WTC11 (cell line): ENCODE measurements at regions not wholly inside any gene's neighbourhood (a gene's known extent, or its start where the extent isn't known, plus 50 kb on each side); places are given as distances from the start of the nearest gene placed in this dataset.

Experiments
- ATAC-seq: fragments of 200-7000 bp; cut with Tn5 transposase; 2 replicates; pipeline ENCODE4 v1.10.0; 2021; ENCODE audit warnings: mild to moderate bottlenecking, moderate library complexity
- CTCF ChIA-PET: fragments of 300-600 bp; sonication (Branson Sonifier 250); formaldehyde crosslinking; loops from one replicate; lab custom pipeline; 2021; ENCODE audit warnings: antibody characterized with exemption; lab: Charles Lee
- POLR2A ChIA-PET: fragments of 350-600 bp; sonication (Branson Sonifier 250); formaldehyde crosslinking; loops from one replicate; lab custom pipeline; 2021; ENCODE audit warnings: antibody characterized with exemption; lab: Charles Lee
- DNase-seq: peaks from one replicate; pipeline ENCODE4 v3.0.0; 2021; ENCODE audit warnings: low spot score
- H3K27ac Mint-ChIP-seq: 2 replicates; pipeline ENCODE4 v1.8.0; 2021; ENCODE audit warnings: mixed read lengths
- H3K27me3 Mint-ChIP-seq: 2 replicates; pipeline ENCODE4 v1.8.0; 2021; ENCODE audit warnings: low read depth, mild to moderate bottlenecking, moderate library complexity, mixed read lengths
- H3K36me3 Mint-ChIP-seq: 2 replicates; pipeline ENCODE4 v1.8.0; 2021; ENCODE audit warnings: mixed read lengths
- H3K4me1 Mint-ChIP-seq: 2 replicates; pipeline ENCODE4 v1.8.0; 2022; ENCODE audit warnings: mixed read lengths
- H3K4me3 Mint-ChIP-seq: 2 replicates; pipeline ENCODE4 v1.8.0; 2021; ENCODE audit warnings: mild to moderate bottlenecking, moderate library complexity, mixed read lengths
- H3K9me3 Mint-ChIP-seq: 2 replicates; pipeline ENCODE4 v1.8.0; 2021; ENCODE audit warnings: mixed read lengths
- AR ChIP-seq: fragments of 250-450 bp; sonication (Bioruptor Pico); IDR thresholded peaks from 2 replicates; pipeline ENCODE4 v1.9.0; 2021; ENCODE audit warnings: mild to moderate bottlenecking
- ATF1 ChIP-seq: sonication (generic); formaldehyde crosslinking; IDR thresholded peaks from 2 replicates; pipeline ENCODE4 v1.8.1; 2023; ENCODE audit warnings: mild to moderate bottlenecking, moderate library complexity, missing genetic modification reagents
- ESRRA ChIP-seq: sonication (generic); formaldehyde crosslinking; IDR thresholded peaks from 2 replicates; pipeline ENCODE4 v1.8.1; 2022; ENCODE audit warnings: mild to moderate bottlenecking, missing genetic modification reagents, borderline replicate concordance
- FOXP1 ChIP-seq: sonication (generic); formaldehyde crosslinking; IDR thresholded peaks from 2 replicates; pipeline ENCODE4 v1.8.0; 2022; ENCODE audit warnings: missing genetic modification reagents, mild to moderate bottlenecking, moderate library complexity, borderline replicate concordance
- GRHL2 ChIP-seq: fragments of 250-450 bp; sonication (Bioruptor Pico); IDR thresholded peaks from 2 replicates; pipeline ENCODE4 v1.8.0; 2022; ENCODE audit warnings: mild to moderate bottlenecking, moderate library complexity; ENCODE audit not compliant: insufficient replicate concordance, severe bottlenecking
- IRF2 ChIP-seq: sonication (generic); formaldehyde crosslinking; IDR thresholded peaks from 2 replicates; pipeline ENCODE4 v1.8.0; 2022; ENCODE audit warnings: low read depth, missing genetic modification reagents, borderline replicate concordance
- MLX ChIP-seq: sonication (generic); formaldehyde crosslinking; IDR thresholded peaks from 2 replicates; pipeline ENCODE4 v1.8.1; 2023; ENCODE audit warnings: mild to moderate bottlenecking, missing genetic modification reagents, moderate library complexity
- OVOL2 ChIP-seq: fragments of 250-450 bp; sonication (Bioruptor Pico); IDR thresholded peaks from 2 replicates; pipeline ENCODE4 v1.9.0; 2021; ENCODE audit warnings: mild to moderate bottlenecking, borderline replicate concordance
- PRRX2 ChIP-seq: fragments of 250-450 bp; sonication (Bioruptor Pico); IDR thresholded peaks from 2 replicates; pipeline ENCODE4 v1.8.0; 2021; ENCODE audit warnings: mild to moderate bottlenecking
- RORB ChIP-seq: fragments of 250-450 bp; sonication (Bioruptor Pico); IDR thresholded peaks from 2 replicates; pipeline ENCODE4 v1.9.0; 2021; ENCODE audit warnings: mild to moderate bottlenecking
- SOX15 ChIP-seq: fragments of 250-450 bp; sonication (Bioruptor Pico); IDR thresholded peaks from 2 replicates; pipeline ENCODE4 v1.9.0; 2021; ENCODE audit warnings: mild to moderate bottlenecking
- STAT6 ChIP-seq: sonication (generic); formaldehyde crosslinking; conservative IDR thresholded peaks from 2 replicates; pipeline ENCODE4 v1.8.1; 2023; ENCODE audit warnings: mild to moderate bottlenecking, low read depth, missing genetic modification reagents, moderate library complexity
- USF1 ChIP-seq: sonication (generic); formaldehyde crosslinking; IDR thresholded peaks from 2 replicates; pipeline ENCODE4 v1.8.0; 2022; ENCODE audit warnings: mild to moderate bottlenecking, missing genetic modification reagents
- ZBTB21 ChIP-seq: sonication (generic); formaldehyde crosslinking; IDR thresholded peaks from 2 replicates; pipeline ENCODE4 v1.8.1; 2023; ENCODE audit warnings: mild to moderate bottlenecking, missing genetic modification reagents, borderline replicate concordance
- ZNF512 ChIP-seq: sonication (generic); formaldehyde crosslinking; IDR thresholded peaks from 2 replicates; pipeline ENCODE4 v1.8.1; 2022; ENCODE audit warnings: missing genetic modification reagents, borderline replicate concordance

GRCh38 chr12:123073292-123073691 lies 77.6 kb downstream of the PITPNM2 start:
- ChIA-PET CTCF (interaction anchor here (1.0 to 1.8 kb wide), 2 partner anchors 10 to 213 kb away, joined by 3 to 7 read pairs; no protein-coding TSS in a partner anchor), POLR2A (no interaction called here)
- Mint-ChIP-seq H3K27me3 (no peaks in the 10 kb centered on the region), H3K4me3 (no peak overlapping the region), H3K4me1 (peaks cover 13% of the 10 kb centered on the region), H3K27ac (no peak overlapping the region; the same call in 1 of the 2 replicates), H3K9me3 (no peaks in the 10 kb centered on the region), H3K36me3 (no peaks in the 10 kb centered on the region)
- DNase-seq (no peak), ATAC-seq (no peak)
- no peak for TF ChIP-seq GRHL2 (CRISPR knock-in tag)
- no peak for TF ChIP-seq STAT6 (CRISPR knock-in tag)
- TF ChIP-seq IRF2, result no peak
- TF ChIP-seq PRRX2, result no peak

- Mint-ChIP-seq H3K4me3 (no peak overlapping the region), H3K36me3 (no peaks in the 10 kb centered on the region), H3K4me1 (peaks cover 13% of the 10 kb centered on the region), H3K9me3 (no peaks in the 10 kb centered on the region), H3K27ac (no peak overlapping the region), H3K27me3 (no peaks in the 10 kb centered on the region)
- ATAC-seq, result no peak
- POLR2A ChIA-PET, result no interaction called here
- TF ChIP-seq ZBTB21 (no peak), MLX (CRISPR knock-in tag) (no peak), ZNF512 (CRISPR knock-in tag) (no peak), OVOL2 (CRISPR knock-in tag) (no peak), USF1 (CRISPR knock-in tag) (no peak), RORB (CRISPR knock-in tag) (no peak), ATF1 (no peak), AR (no peak), ESRRA (CRISPR knock-in tag) (no peak), FOXP1 (CRISPR knock-in tag) (no peak), SOX15 (CRISPR knock-in tag) (no peak)
- no peak for DNase-seq
- CTCF ChIA-PET, result interaction anchor here (0.5 to 1.8 kb wide), 3 partner anchors 8 to 193 kb away, joined by 3 to 7 read pairs (median 3); no protein-coding TSS in a partner anchor
These were observed 79.0 kb downstream of the PITPNM2 start for GRCh38 chr12:123071857-123072256.
